AG09309 (cell line): ENCODE measurements at regions not wholly inside any gene's neighbourhood (a gene's known extent, or its start where the extent isn't known, plus 50 kb on each side); places are given as distances from the start of the nearest gene placed in this dataset.
"Not testable (repeated sequence)": the region's sequence is repeated elsewhere in the genome, so short reads cannot be mapped to it uniquely, and the experiment has no call there.

Source experiments
- DNase-seq: peaks from one replicate; pipeline ENCODE4 v3.0.0-alpha.2; 2010; ENCODE audit warnings: low read depth
- H3K4me3 ChIP-seq: 2 replicates; pipeline ENCODE4 v1.5.1; 2011; ENCODE audit warnings: mild to moderate bottlenecking, low read depth, low read length, moderate library complexity; ENCODE audit not compliant: control insufficient read depth
- CTCF ChIP-seq: IDR thresholded peaks from 2 replicates; pipeline ENCODE4 v1.5.1; 2011; ENCODE audit warnings: mild to moderate bottlenecking, low read depth, low read length, inconsistent platforms; ENCODE audit not compliant: insufficient read depth, control insufficient read depth; ENCODE audit errors: missing control alignments

- H3K4me3 ChIP-seq, result no peak overlapping the region
- DNase-seq, result no peak
- TF ChIP-seq CTCF, result no peak
Observed at GRCh38 chr4:62512271-62512670, 1312.1 kb downstream of the ADGRL3 start.

- no peak overlapping the region for H3K4me3 ChIP-seq
- no peak for DNase-seq
- TF ChIP-seq CTCF, result no peak
Observed at GRCh38 chr4:62510228-62510627, 1310.1 kb downstream of the ADGRL3 start.

GRCh38 chr4:62500296-62500695 is 1300.2 kb downstream of the ADGRL3 start:
- TF ChIP-seq CTCF, result no peak
- H3K4me3 ChIP-seq, result no peak overlapping the region
- no peak for DNase-seq

GRCh38 chr4:62495032-62495431 is 1294.9 kb downstream of the ADGRL3 start:
- TF ChIP-seq CTCF, result no peak
- DNase-seq, result no peak
- no peak overlapping the region for H3K4me3 ChIP-seq

- DNase-seq, H3K4me3 ChIP-seq: not testable (repeated sequence)
Observed at GRCh38 chr4:62491756-62492155, 1291.6 kb downstream of the ADGRL3 start.

GRCh38 chr4:62490635-62491034 is 1290.5 kb downstream of the ADGRL3 start:
- TF ChIP-seq CTCF, result no peak
- no peak overlapping the region for H3K4me3 ChIP-seq
- DNase-seq, result no peak

GRCh38 chr4:62487016-62487415 is 1286.9 kb downstream of the ADGRL3 start:
- TF ChIP-seq CTCF, result no peak
- DNase-seq, result no peak
- H3K4me3 ChIP-seq, result no peak overlapping the region
